ENCODE measurements at regions not wholly inside any gene's neighbourhood (a gene's known extent, or its start where the extent isn't known, plus 50 kb on each side); places are given as distances from the start of the nearest gene placed in this dataset.

- in situ Hi-C loops (cut with MboI): no loop called here
- POLR2A ChIA-PET: interaction anchor here (1.5 kb wide), 1 partner anchor 10 kb away, joined by 5 read pairs; no protein-coding TSS in a partner anchor
- no peak overlapping the region for H2AFZ ChIP-seq (ENCODE audit: low read depth, low read length)
Measured at GRCh38 chr5:56605231-56605630, 210.1 kb upstream of the MAP3K1 start.

More at GRCh38 chr5:56605231-56605630, 210.1 kb upstream of the MAP3K1 start:
- no TSS peak for BruUV-seq (replicated peaks)
- H3K9ac ChIP-seq (ENCODE audit: insufficient read depth in 1 of 2, low read depth in 2 of 2, low read length in 2 of 2): no peak overlapping the region
- H3K79me2 ChIP-seq (ENCODE audit: control insufficient read depth, insufficient read depth, low read length): no peaks in the 10 kb centered on the region
- no peaks in the 10 kb centered on the region for H3K36me3 ChIP-seq (ENCODE audit: control insufficient read depth, insufficient read depth, low read length)
- peak in 1 of 4 experiments; percentile 17 for DNase-seq (ENCODE audit: extremely low read depth in 1 of 4, low spot score in 3 of 4)
- peaks cover 13 to 16% of the 10 kb centered on the region in 2 experiments; a peak in 2 of 5 replicates for H3K27me3 ChIP-seq (ENCODE audit: control insufficient read depth in 2 of 2, insufficient read depth in 2 of 2, low read length in 2 of 2)
- no peak for FAIRE-seq
- ATAC-seq: no peak; the same call in 2 of the 3 replicates
- no peaks in the 10 kb centered on the region; a peak in 1 of 5 replicates for H3K4me1 ChIP-seq (replicated peaks in 1 of 2; ENCODE audit: control insufficient read depth in 2 of 2, insufficient read depth in 2 of 2, low read length in 2 of 2)
- no peak overlapping the region for H3K4me2 ChIP-seq (ENCODE audit: insufficient read depth, low read length)
- H3K4me3 ChIP-seq: no peak overlapping the region
- intact Hi-C loops (cut with micrococcal nuclease): no loop called here
- 0% methylated on average over 5 of the region's 5 CpGs for WGBS (ENCODE audit: insufficient coverage, low coverage, missing lambda C conversion rate)
- 0 out of 2 replicates have a peak, but pooled peaks cover 3% of the 10 kb centered on the region for H4K20me1 ChIP-seq (replicated peaks; ENCODE audit: control insufficient read depth, insufficient read depth, low read length)
- H3K27ac ChIP-seq (ENCODE audit: extremely low read depth, low read depth, low read length): no peak overlapping the region
- H3K9me1 ChIP-seq (ENCODE audit: control insufficient read depth, insufficient read depth, low read length): no peaks in the 10 kb centered on the region
- CTCF ChIA-PET (ENCODE audit: low intra/inter-chr PET ratio): no interaction called here
- no peaks in the 10 kb centered on the region for H3K9me3 ChIP-seq (replicated peaks; ENCODE audit: control insufficient read depth, insufficient read depth, low read depth, low read length)
- TF ChIP-seq FOXP1 (CRISPR knock-in tag; IDR thresholded peaks at IDR 0.05) (no peak), ZNF384 (IDR thresholded peaks at IDR 0.05; ENCODE audit: low read depth, low read length) (no peak), XRCC4 (IDR thresholded peaks at IDR 0.05; ENCODE audit: extremely low read depth, insufficient read depth, insufficient read length) (no peak), ZNF175 (CRISPR knock-in tag; IDR thresholded peaks at IDR 0.05; ENCODE audit: low read depth) (no peak), KLF16 (IDR thresholded peaks at IDR 0.05) (no peak), TCF7L2 (IDR thresholded peaks at IDR 0.05; ENCODE audit: low read depth, low read length) (no peak), EZH2 (IDR thresholded peaks at IDR 0.05; ENCODE audit: borderline replicate concordance, low read depth, low read length) (no peak), JUND (IDR thresholded peaks at IDR 0.05; ENCODE audit: borderline replicate concordance, low read depth, low read length) (no peak), JUND (tag; IDR thresholded peaks at IDR 0.05; ENCODE audit: borderline replicate concordance, low read depth, low read length) (no peak), NR4A1 (CRISPR knock-in tag; IDR thresholded peaks at IDR 0.05) (no peak), NR4A1 (tag; IDR thresholded peaks at IDR 0.05) (no peak)
- TF ChIP-seq, protein P1, sequence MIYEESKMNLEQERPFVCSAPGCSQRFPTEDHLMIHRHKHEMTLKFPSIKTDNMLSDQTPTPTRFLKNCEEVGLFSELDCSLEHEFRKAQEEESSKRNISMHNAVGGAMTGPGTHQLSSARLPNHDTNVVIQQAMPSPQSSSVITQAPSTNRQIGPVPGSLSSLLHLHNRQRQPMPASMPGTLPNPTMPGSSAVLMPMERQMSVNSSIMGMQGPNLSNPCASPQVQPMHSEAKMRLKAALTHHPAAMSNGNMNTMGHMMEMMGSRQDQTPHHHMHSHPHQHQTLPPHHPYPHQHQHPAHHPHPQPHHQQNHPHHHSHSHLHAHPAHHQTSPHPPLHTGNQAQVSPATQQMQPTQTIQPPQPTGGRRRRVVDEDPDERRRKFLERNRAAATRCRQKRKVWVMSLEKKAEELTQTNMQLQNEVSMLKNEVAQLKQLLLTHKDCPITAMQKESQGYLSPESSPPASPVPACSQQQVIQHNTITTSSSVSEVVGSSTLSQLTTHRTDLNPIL (CRISPR knock-in tag; IDR thresholded peaks at IDR 0.05): no peak

Measured in K562 (cell line).